Stimulated activated CD4-positive, alpha-beta T cell treated with anti-CD3 and anti-CD28 coated beads, Interleukin-15, amount 100 ng/mL, for 1 hour (primary cell): ENCODE measurements at regions not wholly inside any gene's neighbourhood (a gene's known extent, or its start where the extent isn't known, plus 50 kb on each side); places are given as distances from the start of the nearest gene placed in this dataset.

Source experiments
- DNase-seq, 2 donors: peaks; one replicate each; pipeline ENCODE4 v3.0.0-alpha.2; 2020; ENCODE audit warnings: low read depth in 1 of 2, low spot score in 1 of 2

- DNase-seq: no peak
Observed at GRCh38 chr6:164336455-164336854, 921.9 kb downstream of the QKI start.

- DNase-seq: no peak
Observed at GRCh38 chr6:164331026-164331425, 916.5 kb downstream of the QKI start.

- no peak for DNase-seq
Observed at GRCh38 chr6:164325168-164325567, 910.6 kb downstream of the QKI start.

GRCh38 chr6:164322533-164322932 lies 908.0 kb downstream of the QKI start:
- DNase-seq: no peak

GRCh38 chr6:164321297-164321696 lies 906.8 kb downstream of the QKI start:
- no peak for DNase-seq

GRCh38 chr6:164315376-164315775 lies 900.9 kb downstream of the QKI start:
- no peak for DNase-seq

- DNase-seq: no peak
Observed at GRCh38 chr6:164308339-164308738, 893.8 kb downstream of the QKI start.

- DNase-seq: no peak
Observed at GRCh38 chr6:164303102-164303964, 888.8 kb downstream of the QKI start.

GRCh38 chr6:164296411-164296810 lies 881.9 kb downstream of the QKI start:
- no peak for DNase-seq

- no peak for DNase-seq
Observed at GRCh38 chr6:164294047-164294784, 879.7 kb downstream of the QKI start.

- no peak for DNase-seq
Observed at GRCh38 chr6:164291224-164291623, 876.7 kb downstream of the QKI start.

GRCh38 chr6:164290101-164290500 lies 875.6 kb downstream of the QKI start:
- no peak for DNase-seq

GRCh38 chr6:164286011-164286410 lies 871.5 kb downstream of the QKI start:
- DNase-seq: no peak

GRCh38 chr6:164283574-164283973 lies 869.1 kb downstream of the QKI start:
- no peak for DNase-seq

- DNase-seq: no peak
Observed at GRCh38 chr6:164276211-164276610, 861.7 kb downstream of the QKI start.

- no peak for DNase-seq
Observed at GRCh38 chr6:164275773-164276172, 861.3 kb downstream of the QKI start.

GRCh38 chr6:164274493-164274892 lies 860.0 kb downstream of the QKI start:
- no peak for DNase-seq

GRCh38 chr6:164273491-164273890 lies 859.0 kb downstream of the QKI start:
- no peak for DNase-seq

- DNase-seq: no peak
Observed at GRCh38 chr6:164266851-164267250, 852.3 kb downstream of the QKI start.

GRCh38 chr6:164262348-164262747 lies 847.8 kb downstream of the QKI start:
- DNase-seq: no peak

- no peak for DNase-seq
Observed at GRCh38 chr6:164258421-164258820, 843.9 kb downstream of the QKI start.

GRCh38 chr6:164252948-164253347 lies 838.4 kb downstream of the QKI start:
- no peak for DNase-seq
